ENCODE measurements at regions not wholly inside any gene's neighbourhood (a gene's known extent, or its start where the extent isn't known, plus 50 kb on each side); places are given as distances from the start of the nearest gene placed in this dataset.
A peak's percentile ranks its signal among the peaks of the same experiment; 100 is the strongest.
"Not testable (repeated sequence)": the region's sequence is repeated elsewhere in the genome, so short reads cannot be mapped to it uniquely, and the experiment has no call there.

- DNase-seq, result no peak
These were observed 96.5 kb upstream of the PCSK1 start for GRCh38 chr5:96529559-96529958.

DNA sequence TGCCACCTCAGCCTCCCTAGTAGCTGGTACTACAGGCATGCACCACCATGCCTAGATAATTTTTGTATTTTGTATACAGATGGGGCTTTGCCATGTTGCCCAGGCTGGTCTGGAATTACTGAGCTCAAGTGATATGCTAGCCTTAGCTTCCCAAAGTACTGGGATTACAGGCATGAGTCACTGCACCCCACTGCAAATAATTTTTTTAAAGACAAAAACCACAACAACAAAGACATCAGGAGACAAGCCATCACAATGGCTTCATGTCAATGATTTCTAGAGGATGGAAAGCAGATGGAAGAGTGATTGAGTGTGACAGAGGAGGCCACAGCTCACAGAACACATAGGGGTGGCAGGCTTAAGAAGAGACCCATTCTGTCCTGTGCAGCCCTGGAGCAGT lies 97.9 kb upstream of the PCSK1 start:
- no peak for DNase-seq

DNA sequence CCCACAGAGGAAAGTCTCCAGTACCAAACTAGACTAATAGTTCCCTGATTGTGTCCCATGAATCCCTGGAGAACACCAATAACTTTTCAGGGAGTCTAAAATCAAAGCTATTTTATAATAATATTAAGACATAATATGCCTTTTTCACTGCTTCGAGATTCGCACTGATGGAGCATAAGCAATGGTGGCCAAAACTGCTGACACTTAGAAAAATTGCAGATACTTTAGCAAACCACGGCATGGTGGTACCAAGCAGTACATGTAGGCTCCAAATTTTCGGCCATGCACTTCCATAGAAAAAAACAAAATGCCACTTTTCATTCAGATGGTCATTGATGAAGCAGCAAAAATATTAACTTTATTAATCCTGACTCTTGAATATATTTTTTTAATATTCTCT lies 100.3 kb upstream of the PCSK1 start:
- no peak for DNase-seq

GRCh38 chr5:96537386-96537785 lies 104.3 kb upstream of the PCSK1 start:
- peak; percentile 12 for DNase-seq

DNA sequence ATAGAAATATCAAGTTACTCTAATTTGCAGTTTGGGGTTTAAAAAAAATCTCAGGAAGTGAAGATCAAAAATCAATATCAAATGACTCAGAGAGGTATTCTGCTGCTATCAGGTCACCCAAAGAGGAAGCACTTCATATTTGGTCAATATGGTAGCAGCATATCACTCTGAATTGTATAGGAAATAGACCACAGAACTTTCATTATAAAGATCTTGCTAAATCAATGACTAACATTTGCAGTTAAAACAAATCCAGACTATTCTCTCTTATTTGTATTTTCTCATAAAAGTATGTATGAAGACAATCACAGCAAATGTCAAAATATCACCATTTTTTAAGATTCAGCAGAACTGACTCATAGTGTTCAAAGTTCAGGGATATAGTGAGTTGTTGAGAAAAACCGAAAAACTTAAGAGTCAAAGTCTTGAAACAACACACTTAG lies 105.8 kb upstream of the PCSK1 start:
- DNase-seq, result no peak

DNA sequence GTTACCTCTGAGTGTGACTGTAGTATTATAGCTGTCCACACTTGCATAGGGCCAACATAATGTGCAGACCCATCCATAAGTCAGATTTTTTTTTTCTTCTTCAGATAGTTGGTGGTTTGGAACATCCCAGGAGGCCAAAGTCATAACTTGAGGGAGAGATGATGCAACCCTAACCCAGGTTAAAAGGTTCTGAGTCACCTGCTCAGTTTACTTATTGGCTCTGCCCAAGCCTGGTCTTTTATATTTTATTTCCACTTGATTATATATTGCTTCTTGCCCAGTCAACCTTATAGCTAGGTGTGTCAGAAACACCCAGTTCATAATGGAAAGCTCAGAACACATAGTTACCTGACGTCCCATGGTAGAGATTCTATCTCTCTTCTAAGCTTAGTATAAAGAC lies 113.1 kb upstream of the PCSK1 start:
- DNase-seq, result no peak

GRCh38 chr5:96547486-96547885 lies 114.4 kb upstream of the PCSK1 start:
- DNase-seq, result no peak

- DNase-seq, result no peak
These were observed 113.3 kb upstream of the CAST start for GRCh38 chr5:96548905-96549304.

DNA sequence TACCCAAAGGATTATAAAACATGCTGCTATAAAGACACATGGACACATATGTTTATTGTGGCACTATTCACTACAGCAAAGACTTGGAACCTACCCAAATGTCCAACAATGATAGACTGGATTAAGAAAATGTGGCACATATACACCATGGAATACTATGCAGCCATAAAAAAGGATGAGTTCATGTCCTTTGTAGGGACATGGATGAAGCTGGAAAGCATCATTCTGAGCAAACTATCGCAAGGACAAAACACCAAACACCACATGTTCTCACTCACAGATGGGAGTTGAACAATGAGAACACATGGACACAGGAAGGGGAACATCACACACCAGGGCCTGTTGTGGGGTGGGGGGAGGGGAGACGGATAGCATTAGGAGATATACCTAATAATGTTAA lies 101.3 kb upstream of the CAST start:
- not testable (repeated sequence) for DNase-seq

DNA sequence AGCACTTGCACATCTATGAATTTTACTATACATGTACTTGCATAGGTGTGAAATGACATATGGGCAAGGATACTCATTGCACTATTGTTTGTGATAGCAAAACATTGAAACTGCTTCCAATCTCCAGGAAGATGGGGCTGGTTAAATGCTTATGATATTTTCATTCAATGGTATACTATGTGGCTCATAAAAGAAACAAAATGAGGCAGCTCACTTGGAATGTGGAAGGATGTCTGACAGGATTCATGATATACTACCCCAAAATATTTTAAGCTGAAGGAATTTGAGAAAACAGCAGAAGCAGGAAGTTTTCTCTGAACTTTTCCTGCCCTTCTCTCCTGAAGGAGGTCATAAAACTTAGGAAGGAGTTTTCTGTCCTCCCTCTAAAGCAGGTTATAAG lies 99.6 kb upstream of the CAST start:
- no peak for DNase-seq

- DNase-seq, result no peak
These were observed 98.4 kb upstream of the CAST start for GRCh38 chr5:96563816-96564215.

DNA sequence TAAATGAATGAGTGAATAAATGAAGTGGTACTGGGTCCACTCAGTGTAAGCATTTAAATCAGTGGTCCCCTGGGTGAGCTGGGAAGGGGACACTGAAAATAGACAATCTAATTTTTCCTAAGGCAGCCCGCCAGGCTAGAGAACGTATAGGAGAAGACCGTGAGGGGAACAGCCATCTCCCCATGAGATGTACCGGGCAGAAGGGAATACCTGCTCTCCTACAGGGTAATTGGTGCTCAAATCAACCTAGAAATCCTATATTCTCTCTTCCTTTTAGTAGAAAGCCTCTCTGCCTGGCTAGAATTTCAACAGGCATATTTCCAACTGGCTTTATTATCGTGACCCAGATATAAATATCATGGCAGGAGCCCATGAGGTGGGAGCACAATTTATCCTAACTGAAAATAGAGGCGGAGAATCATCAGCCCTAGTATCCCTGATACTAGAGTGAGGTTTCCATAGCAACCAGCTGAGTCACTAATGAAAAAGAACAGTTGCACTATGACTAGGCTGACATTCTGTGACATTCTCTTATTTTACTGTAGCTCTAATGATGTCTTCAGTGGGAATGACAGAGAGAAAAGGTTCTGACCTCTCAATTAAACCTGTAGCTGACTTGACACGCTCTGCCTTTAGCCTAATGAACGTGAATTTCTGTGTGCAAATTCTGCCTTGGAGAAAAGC lies 96.5 kb upstream of the CAST start:
- peak; percentile 14 for DNase-seq

DNA sequence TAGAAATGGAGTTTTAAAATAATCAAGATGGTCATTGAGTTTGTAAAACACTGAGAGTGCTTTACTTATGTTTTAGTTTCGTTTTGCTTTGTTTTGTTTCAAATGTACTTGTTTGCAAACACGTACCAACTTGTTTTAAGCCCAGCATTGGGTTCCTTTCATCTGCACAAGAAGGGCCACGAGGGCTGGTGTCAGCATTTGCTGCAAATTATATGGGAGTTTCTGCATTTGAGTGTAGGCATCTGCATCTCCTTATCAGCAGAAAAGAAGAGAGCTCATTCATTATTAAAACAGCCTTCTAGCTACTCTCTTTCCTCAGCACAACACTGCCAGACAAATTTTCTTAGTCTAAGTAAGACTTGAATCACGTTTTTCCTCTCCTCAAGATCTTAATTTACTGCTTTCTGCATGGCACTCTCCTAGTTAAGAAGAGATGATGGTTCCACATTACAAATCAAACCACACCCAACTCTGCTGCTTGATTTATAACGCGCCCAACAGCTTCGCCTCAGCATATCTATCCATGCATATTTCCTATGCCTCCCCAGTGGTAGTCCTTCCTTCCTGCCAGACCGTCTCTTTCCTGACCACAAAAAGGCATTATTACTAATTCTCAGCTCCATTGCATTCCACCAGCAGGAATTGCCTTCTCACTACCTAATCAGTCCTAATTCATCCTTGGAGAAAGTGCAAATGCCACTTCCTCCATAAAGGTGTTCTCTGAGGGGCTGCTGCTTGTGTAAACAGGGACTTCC lies 95.2 kb upstream of the CAST start:
- no peak for DNase-seq

- DNase-seq, result no peak
These were observed 92.8 kb upstream of the CAST start for GRCh38 chr5:96569332-96569731.

DNA sequence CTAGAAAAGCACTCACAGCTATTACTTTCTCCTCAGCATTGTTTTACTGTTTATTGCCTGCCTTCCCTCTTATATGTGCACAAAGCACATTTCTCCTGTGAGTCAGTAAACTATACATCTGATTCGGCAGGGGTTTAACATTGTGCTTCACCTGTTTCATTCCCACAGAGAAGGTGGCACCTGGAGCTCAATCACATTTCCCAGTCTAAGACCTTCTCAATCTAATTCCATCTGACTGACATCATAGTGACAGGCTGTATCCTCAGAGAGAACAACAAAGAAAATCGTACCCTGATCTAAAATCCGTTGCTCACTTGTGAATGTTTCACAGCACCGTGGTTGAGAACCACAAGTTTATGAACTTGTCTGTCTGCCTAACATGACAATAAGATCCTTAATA lies 92.4 kb upstream of the CAST start:
- no peak for DNase-seq

- no peak for DNase-seq
These were observed 89.2 kb upstream of the CAST start for GRCh38 chr5:96572864-96573512.

GRCh38 chr5:96573513-96573894 lies 88.7 kb upstream of the CAST start:
- DNase-seq, result no peak

GRCh38 chr5:96576876-96577275 lies 85.3 kb upstream of the CAST start:
- no peak for DNase-seq

DNA sequence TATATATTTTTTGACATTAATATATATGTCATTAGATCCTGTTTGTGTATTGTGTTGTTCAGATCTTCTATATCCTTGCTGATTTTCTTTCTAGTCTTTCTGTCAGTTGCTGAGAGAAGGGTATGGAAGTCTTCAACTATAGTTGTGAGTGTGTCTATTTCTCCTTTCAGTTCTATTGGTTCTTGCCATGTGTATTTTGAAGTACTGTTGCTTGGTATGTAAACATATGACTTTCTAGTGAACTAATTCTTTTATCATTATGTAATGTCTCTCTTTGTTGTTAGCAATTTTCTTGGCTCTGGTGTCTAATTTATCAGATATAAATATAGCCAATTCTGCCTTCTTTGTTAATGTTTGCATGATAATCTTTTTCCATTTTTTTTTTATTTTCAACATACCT lies 84.3 kb upstream of the CAST start:
- no peak for DNase-seq

GRCh38 chr5:96579711-96580110 lies 82.5 kb upstream of the CAST start:
- DNase-seq, result no peak

DNA sequence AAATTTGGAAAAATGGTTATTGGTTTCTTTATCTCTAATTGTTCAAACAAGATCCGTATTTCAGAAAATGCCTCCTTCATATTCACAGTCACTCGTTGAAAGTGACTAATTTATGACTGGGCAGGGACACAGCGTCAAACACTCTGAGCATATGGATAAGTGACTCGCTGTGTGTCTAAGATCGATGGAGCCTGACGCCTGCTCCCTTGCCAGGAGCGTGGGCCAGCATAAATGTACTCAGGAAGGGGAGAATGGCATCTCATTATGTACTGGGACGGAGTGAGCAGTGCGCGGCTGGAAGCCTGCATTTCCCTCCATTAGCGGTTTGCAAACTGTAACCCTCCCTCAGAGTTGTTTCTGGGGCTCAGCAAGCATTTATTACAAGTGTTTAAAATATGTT lies 79.8 kb upstream of the CAST start:
- DNase-seq, result no peak

DNA sequence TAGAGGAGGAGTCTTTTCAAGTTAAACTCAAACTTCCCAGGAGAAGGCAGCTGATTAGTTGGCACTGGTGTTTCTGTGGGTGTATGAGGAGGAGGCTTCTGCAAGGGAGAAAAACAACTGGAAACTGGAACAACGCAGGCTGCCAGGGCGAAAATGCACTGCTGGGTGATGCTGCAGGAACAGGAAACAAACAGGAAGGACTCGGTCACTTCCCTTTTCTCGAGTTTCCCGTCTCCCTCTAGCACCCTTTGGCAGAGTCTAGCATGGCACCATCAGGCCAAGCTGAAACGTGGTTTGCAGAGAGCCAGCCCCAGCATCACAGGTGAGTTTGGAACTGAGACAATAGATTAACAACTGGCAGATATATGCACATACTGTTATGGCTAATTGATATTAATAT lies 77.5 kb upstream of the CAST start:
- DNase-seq, result no peak

GRCh38 chr5:96588539-96588938 lies 73.6 kb upstream of the CAST start:
- no peak for DNase-seq

- no peak for DNase-seq
These were observed 71.4 kb upstream of the CAST start for GRCh38 chr5:96590796-96591195.

Data from stimulated activated CD4-positive, alpha-beta T cell treated with anti-CD3 and anti-CD28 coated beads, Interleukin-4, amount 100 ng/mL, for 24 hours (primary cell).